ENCODE measurements at regions not wholly inside any gene's neighbourhood (a gene's known extent, or its start where the extent isn't known, plus 50 kb on each side); places are given as distances from the start of the nearest gene placed in this dataset.

GRCh38 chr12:11549119-11549518 is 100.4 kb upstream of the ETV6 start:
- no peak for DNase-seq (ENCODE audit: low spot score in 2 of 2, unreplicated experiment in 2 of 2)
- no peak overlapping the region for H3K27ac Mint-ChIP-seq
- H3K4me3 Mint-ChIP-seq = no peak overlapping the region
- H3K4me1 Mint-ChIP-seq = peaks cover 8% of the 10 kb centered on the region
- H3K9me3 Mint-ChIP-seq = no peaks in the 10 kb centered on the region
- no peaks in the 10 kb centered on the region for H3K36me3 Mint-ChIP-seq
- no peaks in the 10 kb centered on the region for H3K27me3 Mint-ChIP-seq (ENCODE audit: low read depth)
- TF ChIP-seq, protein P1, sequence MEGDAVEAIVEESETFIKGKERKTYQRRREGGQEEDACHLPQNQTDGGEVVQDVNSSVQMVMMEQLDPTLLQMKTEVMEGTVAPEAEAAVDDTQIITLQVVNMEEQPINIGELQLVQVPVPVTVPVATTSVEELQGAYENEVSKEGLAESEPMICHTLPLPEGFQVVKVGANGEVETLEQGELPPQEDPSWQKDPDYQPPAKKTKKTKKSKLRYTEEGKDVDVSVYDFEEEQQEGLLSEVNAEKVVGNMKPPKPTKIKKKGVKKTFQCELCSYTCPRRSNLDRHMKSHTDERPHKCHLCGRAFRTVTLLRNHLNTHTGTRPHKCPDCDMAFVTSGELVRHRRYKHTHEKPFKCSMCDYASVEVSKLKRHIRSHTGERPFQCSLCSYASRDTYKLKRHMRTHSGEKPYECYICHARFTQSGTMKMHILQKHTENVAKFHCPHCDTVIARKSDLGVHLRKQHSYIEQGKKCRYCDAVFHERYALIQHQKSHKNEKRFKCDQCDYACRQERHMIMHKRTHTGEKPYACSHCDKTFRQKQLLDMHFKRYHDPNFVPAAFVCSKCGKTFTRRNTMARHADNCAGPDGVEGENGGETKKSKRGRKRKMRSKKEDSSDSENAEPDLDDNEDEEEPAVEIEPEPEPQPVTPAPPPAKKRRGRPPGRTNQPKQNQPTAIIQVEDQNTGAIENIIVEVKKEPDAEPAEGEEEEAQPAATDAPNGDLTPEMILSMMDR (IDR thresholded peaks at IDR 0.05; ENCODE audit: unreplicated experiment) = no peak

DNA sequence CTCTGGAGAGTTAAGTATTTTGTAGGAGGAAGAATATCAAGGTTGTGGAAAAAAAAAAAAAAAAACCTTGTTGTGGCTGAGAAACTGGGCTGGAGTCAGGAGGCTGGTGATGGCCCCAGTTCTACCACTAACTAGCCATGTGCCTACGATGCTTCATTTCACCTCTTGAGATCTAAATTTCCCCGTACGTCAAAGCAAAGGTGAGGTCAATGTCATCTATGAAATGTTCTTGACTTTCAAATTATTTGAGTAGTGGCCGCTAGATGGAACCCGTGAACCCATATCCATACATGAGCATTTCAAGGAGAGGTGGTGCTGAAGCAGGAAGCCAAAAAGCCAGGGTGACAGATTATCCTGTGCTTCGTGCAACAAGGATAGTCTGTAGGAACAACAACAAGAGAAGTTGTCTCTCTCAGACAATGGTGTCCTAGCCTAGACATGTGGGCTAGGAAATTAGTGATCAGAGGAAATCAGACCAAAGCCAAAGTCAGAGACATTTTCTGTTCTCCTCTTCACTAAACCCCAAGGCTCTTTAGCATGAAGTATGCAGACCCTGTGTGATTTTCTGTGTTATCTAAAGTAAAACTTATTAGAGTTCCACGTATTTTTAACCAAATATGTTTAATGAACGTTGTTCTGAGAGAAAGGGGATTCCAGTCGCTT is 95.5 kb upstream of the ETV6 start:
- no peaks in the 10 kb centered on the region for H3K36me3 Mint-ChIP-seq
- no peaks in the 10 kb centered on the region for H3K9me3 Mint-ChIP-seq
- no peak for DNase-seq (ENCODE audit: low spot score in 2 of 2, unreplicated experiment in 2 of 2)
- H3K27ac Mint-ChIP-seq = no peak overlapping the region
- peaks cover 15% of the 10 kb centered on the region for H3K4me1 Mint-ChIP-seq
- TF ChIP-seq, protein P1 (IDR thresholded peaks at IDR 0.05; ENCODE audit: unreplicated experiment) = peak; percentile 63
- no peaks in the 10 kb centered on the region for H3K27me3 Mint-ChIP-seq (ENCODE audit: low read depth)
- H3K4me3 Mint-ChIP-seq = no peak overlapping the region

- H3K4me3 Mint-ChIP-seq = no peak overlapping the region
- H3K4me1 Mint-ChIP-seq = peaks cover 15% of the 10 kb centered on the region
- no peaks in the 10 kb centered on the region for H3K9me3 Mint-ChIP-seq
- DNase-seq (ENCODE audit: low spot score in 2 of 2, unreplicated experiment in 2 of 2) = no peak
- TF ChIP-seq, protein P1 (IDR thresholded peaks at IDR 0.05; ENCODE audit: unreplicated experiment) = no peak
- no peak overlapping the region for H3K27ac Mint-ChIP-seq
- H3K36me3 Mint-ChIP-seq = no peaks in the 10 kb centered on the region
- no peaks in the 10 kb centered on the region for H3K27me3 Mint-ChIP-seq (ENCODE audit: low read depth)
Measured at GRCh38 chr12:11555195-11555594, 94.3 kb upstream of the ETV6 start.

DNA sequence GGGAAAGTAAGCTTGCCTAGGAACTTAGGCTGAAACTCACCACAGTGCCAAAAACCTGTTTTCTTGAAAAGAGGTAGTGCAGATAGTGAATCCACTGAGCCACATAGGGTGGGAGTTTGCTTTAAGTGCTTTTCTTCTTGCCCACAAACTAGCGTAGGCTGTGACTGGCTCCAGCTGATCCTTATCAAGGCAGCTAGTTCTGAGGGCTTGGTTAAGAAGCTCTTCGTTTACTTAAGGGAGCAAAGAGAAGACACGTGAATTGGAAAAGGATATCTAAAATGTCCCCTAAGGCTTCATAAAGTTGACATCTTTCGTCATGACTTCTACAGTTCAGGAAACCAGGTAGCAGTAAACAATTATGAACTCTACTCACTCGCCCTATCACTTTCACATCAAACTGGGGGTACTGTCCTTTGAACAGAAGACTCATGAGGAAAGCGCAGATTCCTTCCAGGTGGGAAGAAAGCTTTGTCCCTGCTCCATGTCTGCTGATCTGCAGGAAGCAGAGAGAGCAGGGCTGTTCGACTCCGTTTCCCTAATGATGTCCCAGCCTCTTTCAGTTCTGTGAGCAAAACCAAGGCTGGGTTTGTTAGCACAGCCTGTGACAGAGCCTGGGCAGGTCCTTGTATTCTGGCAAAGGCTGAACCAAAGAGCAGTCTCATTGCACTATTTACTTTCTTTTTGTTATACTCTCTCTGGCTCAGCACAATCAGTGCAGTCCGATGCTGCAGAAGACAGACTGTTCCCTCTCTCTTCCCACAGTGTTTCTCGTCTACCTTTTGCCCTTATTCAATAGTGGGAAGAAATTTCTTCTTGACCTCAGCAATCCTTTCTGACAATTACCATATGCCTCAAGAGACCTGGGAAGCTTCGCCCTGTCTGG is 93.5 kb upstream of the ETV6 start:
- Mint-ChIP-seq H3K4me1 (peaks cover 15% of the 10 kb centered on the region), H3K27ac (peak overlapping the region; percentile 62), H3K4me3 (no peak overlapping the region), H3K9me3 (no peaks in the 10 kb centered on the region), H3K27me3 (ENCODE audit: low read depth) (no peaks in the 10 kb centered on the region), H3K36me3 (no peaks in the 10 kb centered on the region)
- DNase-seq (ENCODE audit: low spot score in 2 of 2, unreplicated experiment in 2 of 2) = no peak
- TF ChIP-seq, protein P1 (IDR thresholded peaks at IDR 0.05; ENCODE audit: unreplicated experiment) = no peak

DNA sequence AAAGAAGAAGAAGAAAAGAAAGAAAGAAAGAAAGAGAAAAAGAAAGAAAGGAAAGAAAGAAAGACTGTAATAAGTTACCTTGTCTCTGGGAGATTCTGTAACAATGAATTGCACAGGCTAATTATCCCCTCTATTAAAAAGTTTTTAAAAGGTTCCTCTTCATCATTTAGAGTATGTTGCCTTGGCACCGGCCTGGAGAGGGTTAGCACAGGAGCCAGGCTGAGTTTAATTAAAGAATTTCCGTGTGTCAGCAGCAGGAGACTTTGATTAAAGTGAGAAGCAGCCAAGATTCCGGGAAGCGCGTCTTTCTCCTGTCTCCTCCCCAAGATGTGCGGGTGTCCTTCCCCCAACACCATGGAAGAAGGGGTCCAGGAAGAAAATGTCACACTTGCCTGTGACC is 92.8 kb upstream of the ETV6 start:
- no peak overlapping the region for H3K4me3 Mint-ChIP-seq
- no peaks in the 10 kb centered on the region for H3K27me3 Mint-ChIP-seq (ENCODE audit: low read depth)
- H3K27ac Mint-ChIP-seq = peak overlapping the region; percentile 62

More for the DNA sequence above, 92.8 kb upstream of the ETV6 start:
- TF ChIP-seq, protein P1 (IDR thresholded peaks at IDR 0.05; ENCODE audit: unreplicated experiment) = no peak
- Mint-ChIP-seq H3K4me1 (peaks cover 15% of the 10 kb centered on the region), H3K9me3 (no peaks in the 10 kb centered on the region), H3K36me3 (no peaks in the 10 kb centered on the region)
- no peak for DNase-seq (ENCODE audit: low spot score in 2 of 2, unreplicated experiment in 2 of 2)

Measured in mesothelial cell of epicardium (in vitro differentiated cells).